HFF-Myc (cell line): ENCODE measurements at regions not wholly inside any gene's neighbourhood (a gene's known extent, or its start where the extent isn't known, plus 50 kb on each side); places are given as distances from the start of the nearest gene placed in this dataset.

ENCODE experiments used
- DNase-seq: peaks from one replicate; pipeline ENCODE4 v3.0.0-alpha.2; 2011; ENCODE audit warnings: low read depth; ENCODE audit errors: extremely low read depth
- H3K4me3 ChIP-seq: replicated peaks from 2 replicates; pipeline ENCODE4 v1.5.1; 2011; ENCODE audit warnings: low read depth, mild to moderate bottlenecking, control low read depth, low read length
- TF ChIP-seq, protein P1 (sequence below): IDR thresholded peaks from 2 replicates; pipeline ENCODE4 v1.5.1; 2012; ENCODE audit warnings: mild to moderate bottlenecking, low read depth, low read length, control low read depth; ENCODE audit errors: missing control alignments

DNA sequence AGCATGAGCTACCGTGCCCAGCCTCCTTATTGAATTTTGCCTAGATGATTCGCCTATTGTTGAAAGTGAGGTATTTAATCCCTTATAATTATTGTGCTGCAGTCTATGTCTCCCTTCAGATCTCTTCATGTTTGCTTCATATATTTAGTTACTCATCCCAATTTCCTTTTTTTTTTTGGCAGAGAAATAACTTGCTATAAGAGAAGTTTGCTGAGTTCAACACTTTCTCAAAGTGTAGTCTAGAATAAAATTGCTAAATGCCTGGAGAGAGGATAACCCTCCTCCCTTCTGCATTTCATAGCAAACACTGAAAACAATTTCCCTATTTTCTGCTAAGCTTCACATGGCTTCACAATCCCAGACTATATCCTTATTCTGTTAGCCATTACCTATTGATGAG is 136.6 kb upstream of the CD180 start:
- H3K4me3 ChIP-seq, result no peak overlapping the region
- TF ChIP-seq, protein P1, sequence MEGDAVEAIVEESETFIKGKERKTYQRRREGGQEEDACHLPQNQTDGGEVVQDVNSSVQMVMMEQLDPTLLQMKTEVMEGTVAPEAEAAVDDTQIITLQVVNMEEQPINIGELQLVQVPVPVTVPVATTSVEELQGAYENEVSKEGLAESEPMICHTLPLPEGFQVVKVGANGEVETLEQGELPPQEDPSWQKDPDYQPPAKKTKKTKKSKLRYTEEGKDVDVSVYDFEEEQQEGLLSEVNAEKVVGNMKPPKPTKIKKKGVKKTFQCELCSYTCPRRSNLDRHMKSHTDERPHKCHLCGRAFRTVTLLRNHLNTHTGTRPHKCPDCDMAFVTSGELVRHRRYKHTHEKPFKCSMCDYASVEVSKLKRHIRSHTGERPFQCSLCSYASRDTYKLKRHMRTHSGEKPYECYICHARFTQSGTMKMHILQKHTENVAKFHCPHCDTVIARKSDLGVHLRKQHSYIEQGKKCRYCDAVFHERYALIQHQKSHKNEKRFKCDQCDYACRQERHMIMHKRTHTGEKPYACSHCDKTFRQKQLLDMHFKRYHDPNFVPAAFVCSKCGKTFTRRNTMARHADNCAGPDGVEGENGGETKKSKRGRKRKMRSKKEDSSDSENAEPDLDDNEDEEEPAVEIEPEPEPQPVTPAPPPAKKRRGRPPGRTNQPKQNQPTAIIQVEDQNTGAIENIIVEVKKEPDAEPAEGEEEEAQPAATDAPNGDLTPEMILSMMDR, result no peak
- no peak for DNase-seq

DNA sequence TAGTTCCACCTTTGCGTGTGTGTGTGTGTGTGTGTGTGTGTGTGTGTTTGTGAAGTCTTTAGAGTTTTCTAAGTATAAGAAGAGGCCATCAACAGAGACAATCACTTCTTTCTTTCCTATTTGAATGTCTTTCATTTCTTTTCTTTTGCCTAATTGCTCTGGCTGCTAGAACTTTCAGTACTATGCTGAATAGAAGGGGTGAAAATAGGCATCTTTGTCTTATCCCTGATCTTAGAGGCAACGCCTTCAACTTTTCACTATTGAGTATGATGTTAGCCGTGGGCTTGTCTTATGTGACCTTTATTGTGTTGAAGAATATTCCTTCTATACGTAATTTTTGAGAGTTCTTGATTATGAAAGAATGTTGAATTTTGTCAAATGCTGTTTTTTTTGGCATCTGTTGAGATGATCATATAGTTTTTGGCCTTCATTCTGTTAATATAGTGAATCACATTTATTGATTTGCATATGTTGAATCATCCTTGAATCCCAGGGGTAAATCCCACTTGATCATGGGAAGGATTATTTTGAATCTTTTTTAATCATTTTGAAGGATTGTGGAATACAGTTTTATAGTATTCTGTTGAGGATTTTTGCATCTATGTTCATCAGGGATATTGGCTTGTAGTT is 134.8 kb upstream of the CD180 start:
- no peak overlapping the region for H3K4me3 ChIP-seq
- TF ChIP-seq, protein P1, result no peak
- DNase-seq, result no peak

DNA sequence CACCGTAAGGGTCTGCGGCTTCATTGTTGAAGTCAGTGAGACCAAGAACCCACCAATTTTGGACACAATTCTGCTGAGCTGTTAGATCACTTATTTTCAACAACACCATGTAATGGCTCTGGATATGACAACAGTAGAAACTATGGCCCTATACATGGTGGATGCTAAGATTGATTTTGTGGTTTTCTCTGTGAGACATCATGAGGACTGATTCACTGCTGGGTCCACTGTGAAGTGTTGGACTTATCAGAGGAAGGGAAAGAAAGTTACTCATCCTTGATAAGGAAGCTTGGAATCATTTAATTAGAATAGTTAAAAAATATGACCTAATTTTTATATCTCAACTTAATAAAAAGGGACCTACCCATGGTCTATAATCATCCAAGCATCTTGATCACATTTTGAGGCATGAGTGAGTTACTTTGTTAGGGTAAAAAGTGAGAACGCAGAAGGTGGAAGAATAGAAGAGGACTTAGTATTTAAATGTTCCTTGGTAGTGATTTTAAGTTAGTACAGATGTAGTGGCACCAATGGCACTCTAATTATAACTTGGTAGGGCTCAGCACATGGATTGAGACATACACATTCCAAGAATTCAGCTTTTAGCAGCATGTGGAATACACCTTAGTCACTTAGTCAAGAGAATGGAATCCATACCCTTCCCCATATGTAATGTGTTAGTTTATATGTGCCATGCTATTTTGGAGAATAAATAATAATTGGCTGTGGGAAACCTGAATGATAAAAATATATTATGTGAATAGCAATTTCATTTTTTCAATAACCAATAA is 123.5 kb upstream of the CD180 start:
- H3K4me3 ChIP-seq, result no peak overlapping the region
- no peak for DNase-seq
- TF ChIP-seq, protein P1, result no peak

DNA sequence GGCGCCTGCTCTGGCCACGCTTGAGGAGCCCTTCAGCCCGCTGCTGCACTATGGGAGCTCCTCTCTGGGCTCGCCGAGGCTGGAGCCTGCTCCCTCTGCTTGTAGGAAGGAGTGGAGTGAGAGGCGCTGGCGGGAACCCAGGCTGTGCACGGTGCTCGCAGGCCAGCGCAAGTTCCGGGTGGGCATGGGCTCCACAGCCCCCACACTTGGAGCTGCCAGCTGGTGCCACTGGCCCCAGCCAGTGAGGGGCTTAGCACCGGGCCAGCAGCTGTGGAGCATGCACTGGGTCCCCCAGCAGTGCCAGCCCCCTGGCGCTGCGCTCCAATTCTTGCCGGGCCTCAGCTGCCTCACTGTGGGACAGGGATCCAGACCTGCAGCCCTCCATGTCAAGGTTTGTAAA is 122.1 kb upstream of the CD180 start:
- TF ChIP-seq, protein P1, result no peak
- no peak for DNase-seq
- H3K4me3 ChIP-seq, result no peak overlapping the region

DNA sequence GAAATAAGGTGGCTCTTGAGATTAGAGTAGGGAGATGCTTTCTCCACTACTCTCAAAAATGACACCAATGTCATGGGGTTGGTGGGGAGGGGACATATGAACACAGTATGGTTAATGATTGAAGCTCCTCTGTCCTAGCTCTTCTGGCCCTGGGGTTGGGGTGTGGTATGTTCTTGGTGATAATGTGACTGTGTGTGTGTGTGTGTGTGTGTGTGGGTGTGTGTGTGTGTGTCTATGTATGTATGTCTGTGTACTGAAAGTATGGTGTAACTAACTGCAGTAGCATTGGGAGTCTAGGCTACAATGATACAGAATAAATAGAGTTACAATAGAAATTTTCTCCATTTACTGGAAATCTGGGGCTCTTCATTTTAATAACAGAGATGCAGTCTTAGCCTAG is 121.0 kb upstream of the CD180 start:
- no peak overlapping the region for H3K4me3 ChIP-seq
- no peak for DNase-seq
- TF ChIP-seq, protein P1, result no peak

DNA sequence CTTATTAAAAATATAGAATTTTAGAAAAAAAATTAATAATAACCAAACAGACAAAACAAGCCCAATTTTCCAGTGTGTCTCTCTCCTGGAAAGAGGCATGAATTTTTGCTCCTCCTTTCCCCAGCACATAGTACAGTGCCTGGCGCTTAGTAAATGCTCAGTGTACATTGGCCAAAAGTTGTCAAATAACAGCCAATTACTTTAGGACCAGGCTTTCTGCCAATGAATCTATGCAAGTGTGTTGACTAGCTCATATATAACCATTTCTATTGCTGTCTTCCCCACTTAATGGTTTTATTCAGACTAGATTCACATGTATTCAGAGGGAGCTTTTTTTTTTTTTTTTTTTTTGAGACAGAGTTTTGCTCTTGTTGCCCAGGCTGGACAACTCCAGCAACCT is 120.1 kb upstream of the CD180 start:
- no peak for DNase-seq
- TF ChIP-seq, protein P1, result no peak
- no peak overlapping the region for H3K4me3 ChIP-seq
